ENCODE measurements at regions not wholly inside any gene's neighbourhood (a gene's known extent, or its start where the extent isn't known, plus 50 kb on each side); places are given as distances from the start of the nearest gene placed in this dataset.

DNA sequence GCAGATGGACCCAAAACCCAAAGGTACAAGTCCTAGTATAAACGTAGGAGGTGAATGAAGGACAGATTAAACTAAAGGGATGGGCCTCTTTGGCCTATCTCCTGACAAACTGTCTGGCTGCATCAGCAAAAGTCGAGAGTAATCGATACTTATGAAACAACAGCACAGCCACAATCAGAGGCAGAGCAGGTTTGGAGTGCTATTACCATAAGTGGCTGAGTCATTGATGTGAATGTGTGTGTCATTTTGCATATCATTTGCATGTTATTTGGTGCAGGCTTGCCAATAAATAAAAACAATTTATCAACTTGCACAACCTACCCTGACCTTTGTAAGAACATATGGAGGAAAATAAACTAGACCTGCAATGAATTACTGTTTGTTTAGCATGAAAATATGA is 283.1 kb downstream of the NUF2 start:
- TF ChIP-seq POLR2AphosphoS5 (IDR thresholded peaks at IDR 0.05; ENCODE audit: low read depth, low read length) (no peak), POLR2A (IDR thresholded peaks at IDR 0.05; ENCODE audit: borderline replicate concordance, extremely low read depth, insufficient read depth, insufficient read length) (no peak), EZH2phosphoT487 (IDR thresholded peaks at IDR 0.05; ENCODE audit: borderline replicate concordance) (no peak), SP1 (IDR thresholded peaks at IDR 0.05; ENCODE audit: low read depth) (no peak)
- TF ChIP-seq, protein P1, sequence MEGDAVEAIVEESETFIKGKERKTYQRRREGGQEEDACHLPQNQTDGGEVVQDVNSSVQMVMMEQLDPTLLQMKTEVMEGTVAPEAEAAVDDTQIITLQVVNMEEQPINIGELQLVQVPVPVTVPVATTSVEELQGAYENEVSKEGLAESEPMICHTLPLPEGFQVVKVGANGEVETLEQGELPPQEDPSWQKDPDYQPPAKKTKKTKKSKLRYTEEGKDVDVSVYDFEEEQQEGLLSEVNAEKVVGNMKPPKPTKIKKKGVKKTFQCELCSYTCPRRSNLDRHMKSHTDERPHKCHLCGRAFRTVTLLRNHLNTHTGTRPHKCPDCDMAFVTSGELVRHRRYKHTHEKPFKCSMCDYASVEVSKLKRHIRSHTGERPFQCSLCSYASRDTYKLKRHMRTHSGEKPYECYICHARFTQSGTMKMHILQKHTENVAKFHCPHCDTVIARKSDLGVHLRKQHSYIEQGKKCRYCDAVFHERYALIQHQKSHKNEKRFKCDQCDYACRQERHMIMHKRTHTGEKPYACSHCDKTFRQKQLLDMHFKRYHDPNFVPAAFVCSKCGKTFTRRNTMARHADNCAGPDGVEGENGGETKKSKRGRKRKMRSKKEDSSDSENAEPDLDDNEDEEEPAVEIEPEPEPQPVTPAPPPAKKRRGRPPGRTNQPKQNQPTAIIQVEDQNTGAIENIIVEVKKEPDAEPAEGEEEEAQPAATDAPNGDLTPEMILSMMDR (IDR thresholded peaks at IDR 0.05 in 2 of 3, conservative IDR thresholded peaks at IDR 0.05 in 1 of 3; ENCODE audit: borderline replicate concordance in 1 of 3, insufficient read depth in 1 of 3, low read depth in 2 of 3, low read length in 2 of 3): no peak
- TF ChIP-seq, protein P2, sequence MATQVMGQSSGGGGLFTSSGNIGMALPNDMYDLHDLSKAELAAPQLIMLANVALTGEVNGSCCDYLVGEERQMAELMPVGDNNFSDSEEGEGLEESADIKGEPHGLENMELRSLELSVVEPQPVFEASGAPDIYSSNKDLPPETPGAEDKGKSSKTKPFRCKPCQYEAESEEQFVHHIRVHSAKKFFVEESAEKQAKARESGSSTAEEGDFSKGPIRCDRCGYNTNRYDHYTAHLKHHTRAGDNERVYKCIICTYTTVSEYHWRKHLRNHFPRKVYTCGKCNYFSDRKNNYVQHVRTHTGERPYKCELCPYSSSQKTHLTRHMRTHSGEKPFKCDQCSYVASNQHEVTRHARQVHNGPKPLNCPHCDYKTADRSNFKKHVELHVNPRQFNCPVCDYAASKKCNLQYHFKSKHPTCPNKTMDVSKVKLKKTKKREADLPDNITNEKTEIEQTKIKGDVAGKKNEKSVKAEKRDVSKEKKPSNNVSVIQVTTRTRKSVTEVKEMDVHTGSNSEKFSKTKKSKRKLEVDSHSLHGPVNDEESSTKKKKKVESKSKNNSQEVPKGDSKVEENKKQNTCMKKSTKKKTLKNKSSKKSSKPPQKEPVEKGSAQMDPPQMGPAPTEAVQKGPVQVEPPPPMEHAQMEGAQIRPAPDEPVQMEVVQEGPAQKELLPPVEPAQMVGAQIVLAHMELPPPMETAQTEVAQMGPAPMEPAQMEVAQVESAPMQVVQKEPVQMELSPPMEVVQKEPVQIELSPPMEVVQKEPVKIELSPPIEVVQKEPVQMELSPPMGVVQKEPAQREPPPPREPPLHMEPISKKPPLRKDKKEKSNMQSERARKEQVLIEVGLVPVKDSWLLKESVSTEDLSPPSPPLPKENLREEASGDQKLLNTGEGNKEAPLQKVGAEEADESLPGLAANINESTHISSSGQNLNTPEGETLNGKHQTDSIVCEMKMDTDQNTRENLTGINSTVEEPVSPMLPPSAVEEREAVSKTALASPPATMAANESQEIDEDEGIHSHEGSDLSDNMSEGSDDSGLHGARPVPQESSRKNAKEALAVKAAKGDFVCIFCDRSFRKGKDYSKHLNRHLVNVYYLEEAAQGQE (IDR thresholded peaks at IDR 0.05; ENCODE audit: low read depth): no peak
- TF ChIP-seq, protein P3, sequence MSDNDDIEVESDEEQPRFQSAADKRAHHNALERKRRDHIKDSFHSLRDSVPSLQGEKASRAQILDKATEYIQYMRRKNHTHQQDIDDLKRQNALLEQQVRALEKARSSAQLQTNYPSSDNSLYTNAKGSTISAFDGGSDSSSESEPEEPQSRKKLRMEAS (IDR thresholded peaks at IDR 0.05): no peak

All from HCT116 (cell line).